Left renal cortex interstitium (tissue), 4 donors: ENCODE measurements at regions not wholly inside any gene's neighbourhood (a gene's known extent, or its start where the extent isn't known, plus 50 kb on each side); places are given as distances from the start of the nearest gene placed in this dataset.
A peak's percentile ranks its signal among the peaks of the same experiment; 100 is the strongest.
"Not testable (repeated sequence)": the region's sequence is repeated elsewhere in the genome, so short reads cannot be mapped to it uniquely, and the experiment has no call there.

Experiments
- DNase-seq, 4 donors: peaks; one replicate each; pipeline ENCODE4 v3.0.0-alpha.2; 2013; ENCODE audit warnings: low read depth in 4 of 4, low spot score in 2 of 4, missing footprints in 1 of 4

DNA sequence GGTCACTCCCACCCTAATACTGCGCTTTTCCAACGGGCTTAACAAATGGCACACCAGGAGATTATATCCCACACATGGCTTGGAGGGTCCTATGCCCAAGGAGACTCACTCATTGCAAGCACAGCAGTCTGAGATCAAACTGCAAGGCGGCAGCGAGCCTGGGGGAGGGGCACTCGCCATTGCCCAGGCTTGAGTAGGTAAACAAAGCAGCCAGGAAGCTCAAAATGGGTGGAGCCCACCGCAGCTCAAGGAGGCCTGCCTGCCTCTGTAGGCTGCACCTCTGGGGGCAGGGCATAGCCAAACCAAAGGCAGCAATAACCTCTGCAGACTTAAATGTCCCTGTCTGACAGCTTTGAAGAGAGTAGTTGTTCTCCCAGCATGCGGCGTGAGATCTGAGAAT, 210.8 kb upstream of the MGAT5 start:
- DNase-seq: not testable (repeated sequence)

DNA sequence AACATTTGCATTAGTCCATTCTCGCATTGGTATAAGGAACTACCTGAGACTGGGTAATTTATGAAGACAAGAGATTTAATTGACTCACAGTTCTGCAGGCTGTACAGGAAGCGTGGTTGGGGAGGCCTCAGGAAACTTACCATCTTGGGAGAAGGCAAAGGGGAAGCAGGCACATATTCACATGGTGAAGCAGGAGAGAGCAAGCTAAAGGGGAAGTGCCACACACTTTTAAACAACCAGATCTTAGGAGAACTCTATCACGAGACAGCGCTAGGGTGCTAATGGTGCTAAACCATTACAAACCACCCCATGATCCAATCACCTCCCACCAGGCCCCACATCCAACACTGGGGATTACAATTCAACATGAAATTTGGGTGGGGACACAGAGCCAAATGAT, 201.7 kb upstream of the MGAT5 start:
- no peak for DNase-seq

DNA sequence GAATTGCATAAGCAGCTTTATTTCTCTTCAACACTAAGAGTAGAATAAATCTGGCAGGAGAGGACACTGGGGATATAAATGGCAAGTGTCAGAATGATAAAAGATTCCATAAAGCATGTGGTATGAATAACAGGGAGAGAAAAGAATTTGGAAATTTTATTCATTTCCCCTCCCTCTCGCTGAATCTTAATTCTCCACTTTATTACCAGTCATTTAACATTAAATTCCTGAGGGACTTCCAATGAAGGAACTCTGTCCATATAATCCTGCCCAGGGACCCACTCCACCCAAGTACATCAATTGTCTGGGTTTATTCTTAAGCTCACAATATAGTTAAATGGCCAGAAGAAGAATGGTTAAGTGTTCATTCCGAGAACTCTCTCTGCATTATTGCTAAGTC, 197.7 kb upstream of the MGAT5 start:
- DNase-seq: no peak

- not testable (repeated sequence) for DNase-seq
Measured at GRCh38 chr2:134061066-134061465, 192.8 kb upstream of the MGAT5 start.

GRCh38 chr2:134062235-134062634, 191.6 kb upstream of the MGAT5 start:
- not testable (repeated sequence) for DNase-seq

GRCh38 chr2:134063916-134064315, 190.0 kb upstream of the MGAT5 start:
- DNase-seq: not testable (repeated sequence)

DNA sequence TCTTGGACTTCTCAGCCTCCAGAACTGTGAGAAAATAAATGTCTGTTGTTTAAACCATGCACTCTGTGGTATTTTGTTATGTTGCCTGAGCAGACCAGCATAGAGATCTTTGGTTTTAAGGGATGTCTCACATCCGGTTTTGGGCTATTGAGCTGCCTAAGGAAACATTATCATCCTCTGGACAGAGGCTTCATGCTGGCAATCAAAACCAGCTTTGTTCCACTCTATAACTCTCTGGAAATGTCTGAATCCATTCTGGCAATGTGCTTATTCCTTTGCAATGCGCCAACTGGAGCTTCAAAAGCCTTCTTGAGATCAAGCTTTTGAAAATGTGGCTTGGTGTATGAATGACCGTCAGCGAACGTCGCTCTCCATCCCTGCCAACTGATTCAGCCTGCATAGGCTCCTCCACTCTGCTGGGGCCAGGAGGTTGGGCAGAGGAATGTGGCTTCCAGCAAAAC, 183.6 kb upstream of the MGAT5 start:
- no peak for DNase-seq

DNA sequence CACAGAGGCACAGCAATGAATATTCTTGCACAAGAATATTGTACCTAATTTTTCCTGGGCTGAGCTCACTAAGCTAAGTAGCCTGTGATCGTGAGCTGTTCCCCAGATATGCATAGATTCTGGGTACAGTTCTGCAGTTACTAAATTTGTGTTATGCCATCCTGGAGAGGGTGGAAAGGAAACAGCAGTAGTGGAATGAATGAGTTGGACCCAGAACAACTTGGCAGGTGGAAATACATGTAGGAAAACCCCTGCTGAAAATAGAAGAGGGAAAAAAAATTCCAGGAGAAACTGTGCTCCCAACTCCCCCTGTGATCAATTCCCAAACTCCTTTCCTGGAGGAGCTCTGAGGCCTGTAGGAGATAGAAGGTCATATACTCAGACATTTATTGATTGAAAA, 181.5 kb upstream of the MGAT5 start:
- DNase-seq: no peak

- no peak for DNase-seq
Measured at GRCh38 chr2:134073023-134073422, 180.8 kb upstream of the MGAT5 start.

DNA sequence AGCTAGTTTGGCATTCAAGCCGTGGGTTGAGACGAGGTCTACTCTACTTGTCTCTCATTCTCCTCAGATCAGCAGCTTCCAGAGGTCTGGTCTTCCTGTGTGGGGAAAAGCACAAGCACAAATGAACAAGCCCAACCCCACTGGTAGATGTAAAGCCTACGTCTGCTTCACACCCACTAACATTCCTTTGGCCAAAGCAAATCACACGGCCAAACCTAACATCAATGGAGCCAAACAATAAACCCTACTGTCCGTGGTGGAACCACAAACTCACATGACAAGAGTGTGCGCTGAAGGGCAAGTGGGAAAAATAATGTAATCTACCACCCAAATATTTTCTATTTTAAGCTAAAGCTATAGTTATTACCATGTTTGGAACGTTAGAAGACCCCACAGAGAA, 179.3 kb upstream of the MGAT5 start:
- DNase-seq: no peak

DNA sequence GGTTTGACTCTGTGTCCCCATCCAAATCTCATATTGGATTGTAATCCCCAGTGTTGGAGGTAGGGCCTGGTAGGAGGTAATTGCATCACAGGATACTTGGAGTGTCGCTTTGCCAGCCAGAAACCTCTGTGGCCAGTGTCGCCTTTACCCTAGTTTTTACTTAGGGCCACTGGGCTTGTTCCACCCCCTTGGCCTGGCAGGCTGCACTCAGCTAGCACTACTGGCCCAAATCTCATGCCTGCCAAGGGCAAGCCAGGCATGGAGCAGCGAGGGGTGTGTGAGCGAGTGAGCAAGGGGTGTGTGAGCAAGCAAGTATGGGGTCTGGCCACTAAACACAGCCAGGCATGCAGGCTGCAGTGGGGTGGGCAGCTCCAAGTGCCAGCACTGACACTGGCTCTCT, 178.7 kb upstream of the MGAT5 start:
- no peak for DNase-seq

DNA sequence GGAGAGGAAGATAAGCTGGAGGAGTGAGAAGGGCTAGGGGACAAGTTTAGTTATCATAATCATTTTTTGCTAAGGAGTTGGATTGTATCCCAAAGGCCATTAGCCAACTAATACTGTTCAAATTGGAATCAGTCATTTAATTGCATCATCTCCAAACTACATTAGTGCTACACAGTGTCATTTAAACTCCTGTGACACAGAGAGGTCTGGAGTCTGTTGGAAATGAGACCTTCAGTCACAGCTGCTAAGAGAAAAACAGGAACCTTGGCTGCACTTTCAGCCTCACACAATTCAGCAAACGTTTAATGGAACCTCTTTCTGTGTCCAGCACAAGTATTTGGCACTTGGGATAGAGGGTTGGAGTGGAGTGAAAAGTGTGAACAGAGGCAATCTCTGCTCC, 175.5 kb upstream of the MGAT5 start:
- no peak for DNase-seq

DNA sequence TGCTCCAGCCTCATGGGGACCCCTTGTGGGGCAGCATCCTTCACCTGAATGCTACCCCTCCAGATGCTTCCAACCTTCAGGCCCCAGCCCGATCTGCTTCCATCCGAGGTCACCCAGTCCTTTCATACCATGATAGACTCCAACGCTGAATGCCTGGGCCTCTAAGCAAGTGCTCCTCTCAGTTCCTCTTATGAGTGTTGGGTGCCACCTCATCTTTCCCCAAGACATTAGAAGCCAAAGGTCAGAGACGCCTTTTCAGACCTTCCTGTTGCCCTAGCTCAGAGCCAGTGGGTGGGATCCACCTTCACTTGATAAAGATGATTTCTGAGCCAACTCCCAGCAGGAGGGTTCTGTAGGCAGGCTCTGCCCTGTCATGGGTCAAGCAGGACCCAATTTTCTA, 174.5 kb upstream of the MGAT5 start:
- no peak for DNase-seq

DNA sequence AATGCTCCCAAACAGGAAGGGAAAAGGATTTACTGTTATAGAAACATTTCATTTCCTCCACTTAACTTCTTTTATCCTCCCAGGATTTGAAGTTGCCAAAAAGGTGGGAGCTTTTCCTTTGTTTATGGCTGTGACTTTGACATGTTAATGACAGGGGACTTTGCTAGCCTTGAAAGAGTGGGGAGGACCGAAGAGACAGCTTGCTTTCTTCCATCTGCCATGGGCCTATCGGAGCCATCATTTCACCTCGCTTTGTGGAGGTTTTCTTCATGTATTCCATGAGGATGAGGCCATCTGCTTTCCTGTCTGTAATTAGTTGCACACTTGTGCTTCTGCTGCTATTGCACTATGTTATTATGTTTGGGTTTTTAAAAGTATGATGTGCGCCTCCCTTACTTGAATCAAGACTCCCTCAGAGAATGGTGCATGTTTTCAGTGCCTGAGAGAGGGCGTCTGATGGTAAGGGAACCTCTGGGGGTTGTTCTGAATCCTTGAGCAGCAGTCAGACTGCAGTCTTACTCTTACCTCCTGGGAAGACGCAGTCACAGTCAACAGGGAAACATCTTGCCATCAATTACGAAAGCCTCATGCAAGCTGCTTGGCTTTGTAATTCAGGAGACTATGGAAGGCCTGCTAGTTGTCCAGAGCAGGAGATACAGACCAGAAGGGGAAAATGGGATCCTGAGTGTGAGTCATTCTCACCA, 173.3 kb upstream of the MGAT5 start:
- no peak for DNase-seq

GRCh38 chr2:134081238-134081938, 172.5 kb upstream of the MGAT5 start:
- no peak for DNase-seq

- DNase-seq: no peak
Measured at GRCh38 chr2:134083548-134083947, 170.3 kb upstream of the MGAT5 start.

- no peak for DNase-seq
Measured at GRCh38 chr2:134086594-134087219, 167.2 kb upstream of the MGAT5 start.

- peak in 1 of 4 donors; percentile 23 for DNase-seq
Measured at GRCh38 chr2:134087371-134087921, 166.4 kb upstream of the MGAT5 start.

- no peak for DNase-seq
Measured at GRCh38 chr2:134089454-134089853, 164.4 kb upstream of the MGAT5 start.

- no peak for DNase-seq
Measured at GRCh38 chr2:134097740-134098139, 156.1 kb upstream of the MGAT5 start.

DNA sequence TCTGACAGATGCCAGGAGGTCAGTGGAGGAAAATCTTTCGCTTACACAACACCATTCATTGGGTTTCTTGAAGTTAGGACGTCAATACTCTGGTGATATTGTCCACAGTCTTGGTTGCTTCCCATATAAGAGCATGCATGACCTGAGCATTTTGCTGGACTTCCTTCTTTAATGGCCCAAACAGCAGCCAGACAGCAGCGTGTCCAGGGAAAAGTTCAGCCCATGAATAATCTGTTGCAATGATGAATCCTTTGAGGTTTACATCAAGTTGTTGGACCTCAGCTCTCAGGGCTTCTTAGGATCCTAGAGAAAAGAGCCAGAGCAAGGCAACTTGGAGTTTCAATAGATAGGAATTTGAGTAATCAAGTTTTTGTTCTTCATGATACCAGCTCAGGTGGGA, 155.6 kb upstream of the MGAT5 start:
- DNase-seq: no peak

GRCh38 chr2:134099273-134099672, 154.6 kb upstream of the MGAT5 start:
- no peak for DNase-seq
